Endothelial cell of umbilical vein (primary cell): ENCODE measurements at regions not wholly inside any gene's neighbourhood (a gene's known extent, or its start where the extent isn't known, plus 50 kb on each side); places are given as distances from the start of the nearest gene placed in this dataset.

ENCODE experiments used
- CTCF ChIP-seq, 2 donors: IDR thresholded peaks; 1 replicate in 1 of 2; 2 replicates in 1 of 2; pipeline ENCODE4 v1.5.1; 2011; ENCODE audit warnings: low read length in 2 of 2, mild to moderate bottlenecking in 2 of 2, moderate library complexity in 2 of 2, control low read depth in 1 of 2, inconsistent platforms in 1 of 2, low read depth in 1 of 2; ENCODE audit not compliant: insufficient read depth in 1 of 2; ENCODE audit errors: extremely low read depth in 1 of 2
- JUN ChIP-seq: IDR thresholded peaks from 2 replicates; pipeline ENCODE4 v1.6.1; 2011; ENCODE audit warnings: borderline replicate concordance, low read depth; ENCODE audit not compliant: insufficient read length, insufficient read depth
- MYC ChIP-seq: IDR thresholded peaks from one replicate; pipeline ENCODE4 v1.6.1; 2011; ENCODE audit warnings: mild to moderate bottlenecking, low read depth, low read length
- POLR2A ChIP-seq: IDR thresholded peaks from 2 replicates; pipeline ENCODE4 v1.6.1; 2012; ENCODE audit warnings: low read depth, mild to moderate bottlenecking, control low read depth, low read length
- POLR2AphosphoS5 ChIP-seq: IDR thresholded peaks from 2 replicates; pipeline ENCODE4 v1.6.1; 2012; ENCODE audit warnings: low read depth, mild to moderate bottlenecking, control low read depth, low read length, moderate library complexity; ENCODE audit not compliant: insufficient read depth

DNA sequence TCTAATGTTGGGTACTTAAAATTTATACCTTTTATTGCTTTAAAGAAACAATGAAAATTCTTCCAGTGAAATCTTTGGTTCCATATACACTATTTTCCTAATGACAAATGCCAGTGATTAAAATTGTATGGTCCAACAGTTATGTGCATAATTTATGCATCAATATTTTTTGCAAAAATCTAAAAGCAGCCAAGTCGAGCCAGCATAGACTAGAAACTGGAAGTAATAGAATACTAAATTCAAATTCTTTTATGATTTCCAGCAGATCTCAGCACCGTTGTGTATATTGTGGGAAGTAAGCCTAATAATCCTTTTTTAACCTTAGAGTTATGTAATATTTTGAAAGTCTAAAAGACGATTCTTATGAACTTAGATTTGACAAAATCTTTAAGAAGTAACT, 652.0 kb upstream of the GOLIM4 start:
- TF ChIP-seq CTCF (IDR thresholded peaks at IDR 0.05; ENCODE audit: extremely low read depth in 1 of 2, insufficient read depth in 1 of 2, low read depth in 1 of 2, low read length in 2 of 2) (no peak), POLR2AphosphoS5 (no peak), JUN (no peak), POLR2A (no peak), MYC (no peak)
